NCI-H2227 (cell line): ENCODE measurements at regions not wholly inside any gene's neighbourhood (a gene's known extent, or its start where the extent isn't known, plus 50 kb on each side); places are given as distances from the start of the nearest gene placed in this dataset.
"Not testable (repeated sequence)": the region's sequence is repeated elsewhere in the genome, so short reads cannot be mapped to it uniquely, and the experiment has no call there.

Experiments used
- DNase-seq: peaks from one replicate; lab custom pipeline; 2025; ENCODE audit not compliant: unreplicated experiment; lab: John Stamatoyannopoulos, UW

- DNase-seq = no peak
Measured at GRCh38 chr11:34795641-34796040, 120.5 kb downstream of the APIP start.

GRCh38 chr11:34794696-34795095, 121.5 kb downstream of the APIP start:
- DNase-seq = no peak

- DNase-seq = no peak
Measured at GRCh38 chr11:34793666-34794065, 122.5 kb downstream of the APIP start.

- DNase-seq = no peak
Measured at GRCh38 chr11:34792814-34793258, 123.3 kb downstream of the APIP start.

- no peak for DNase-seq
Measured at GRCh38 chr11:34791780-34792542, 124.2 kb downstream of the APIP start.

- DNase-seq = no peak
Measured at GRCh38 chr11:34790620-34791019, 125.6 kb downstream of the APIP start.

DNA sequence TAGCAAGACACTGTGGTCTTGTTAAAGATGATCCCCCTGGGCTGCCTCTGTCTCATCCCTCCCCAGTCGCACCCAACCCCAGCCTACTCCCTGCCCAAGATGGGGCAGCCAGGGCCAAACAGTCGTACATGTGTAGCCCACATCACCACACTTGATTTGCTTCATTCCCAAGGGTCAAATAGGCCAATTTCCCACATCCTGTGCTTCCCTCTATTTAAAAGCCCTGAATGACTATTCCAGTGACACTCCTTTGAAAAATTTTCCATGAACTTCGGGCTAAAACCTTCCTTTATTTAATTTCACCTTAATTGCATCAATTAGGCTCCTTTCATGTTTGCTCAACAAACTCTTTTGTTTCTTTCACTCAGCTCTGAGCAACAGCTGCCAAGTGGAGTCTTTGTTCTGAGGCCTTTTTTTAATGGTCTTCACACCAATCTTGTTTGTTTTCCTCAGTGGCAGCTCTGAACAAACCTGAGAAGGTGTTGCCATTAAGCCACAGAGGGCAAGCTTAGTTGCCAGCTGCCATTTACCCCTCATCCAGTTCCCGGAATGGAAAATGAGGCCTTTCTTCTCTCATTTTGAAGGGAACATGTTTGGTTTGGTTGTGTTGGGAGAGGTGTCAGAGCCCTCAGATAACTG, 126.9 kb downstream of the APIP start:
- no peak for DNase-seq

GRCh38 chr11:34788642-34789041, 127.5 kb downstream of the APIP start:
- DNase-seq = no peak

GRCh38 chr11:34787895-34788294, 128.3 kb downstream of the APIP start:
- no peak for DNase-seq

DNA sequence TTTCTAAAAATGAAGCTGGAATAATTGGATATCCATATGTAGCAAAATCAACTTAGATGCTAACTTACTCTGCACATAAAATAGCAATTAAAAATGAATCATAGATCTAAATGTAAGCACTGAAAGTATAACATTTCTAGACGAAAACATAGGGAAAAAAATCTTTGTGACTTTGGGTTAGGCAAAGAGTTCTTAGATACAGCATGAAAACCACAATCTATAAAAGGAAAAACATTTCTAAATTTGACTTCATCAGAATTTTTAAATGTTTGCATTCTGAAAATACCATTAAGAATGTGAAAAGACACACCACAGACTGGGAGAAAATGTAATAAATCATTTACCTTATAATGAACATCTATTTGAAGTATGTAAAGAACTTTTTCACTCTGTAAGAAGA, 128.8 kb downstream of the APIP start:
- DNase-seq = no peak

DNA sequence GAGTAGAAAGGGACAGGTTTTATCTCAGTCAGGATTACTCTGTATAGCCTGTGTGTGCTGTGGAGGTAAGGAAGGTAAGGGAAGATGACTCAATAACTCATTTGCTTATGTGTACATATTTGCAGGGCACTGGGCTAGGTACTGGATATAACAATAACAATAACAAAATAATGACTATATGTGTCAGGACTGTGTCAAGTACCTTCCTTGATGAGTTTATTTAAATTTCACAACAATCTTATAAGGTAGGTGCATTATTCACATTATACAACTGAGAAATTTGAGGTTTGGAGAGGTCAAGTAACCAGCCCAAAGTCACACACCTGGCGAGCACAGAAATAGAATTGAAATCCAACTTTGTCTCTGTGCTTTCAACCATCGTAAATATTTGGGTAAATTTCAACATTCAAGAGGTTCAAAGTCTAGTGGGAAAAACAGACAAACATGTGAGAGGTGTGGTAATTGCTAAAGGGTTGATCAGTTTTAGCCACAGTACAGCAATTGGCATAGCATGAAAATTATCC, 131.8 kb downstream of the APIP start:
- DNase-seq = no peak

- DNase-seq = no peak
Measured at GRCh38 chr11:34783816-34784317, 132.3 kb downstream of the APIP start.

- not testable (repeated sequence) for DNase-seq
Measured at GRCh38 chr11:34781826-34782225, 134.4 kb downstream of the APIP start.

DNA sequence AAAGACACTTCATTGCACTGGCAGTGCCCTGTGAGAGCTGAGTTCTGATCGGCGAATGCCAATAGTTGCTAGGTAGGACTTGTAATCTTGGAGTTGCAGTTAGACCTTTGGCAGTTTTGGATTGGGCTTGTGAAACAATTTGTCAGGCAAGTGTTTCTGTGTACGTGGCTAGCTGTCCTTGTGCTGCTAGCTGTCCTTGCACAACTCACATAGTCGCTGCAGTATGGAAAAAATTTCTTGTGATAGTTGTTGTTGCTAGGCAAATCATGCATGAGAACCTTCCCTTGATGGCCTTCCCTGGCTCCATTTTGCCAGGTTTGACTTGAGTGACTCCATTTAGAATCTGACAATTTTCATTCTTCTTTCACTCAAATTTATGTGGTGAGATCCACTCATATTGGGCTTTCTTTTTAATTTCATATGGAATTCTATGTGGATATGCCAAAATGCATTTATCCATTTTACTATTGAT, 140.7 kb downstream of the APIP start:
- DNase-seq = no peak

- DNase-seq = no peak
Measured at GRCh38 chr11:34774604-34775003, 141.6 kb downstream of the APIP start.

- DNase-seq = no peak
Measured at GRCh38 chr11:34773826-34774225, 142.4 kb downstream of the APIP start.

DNA sequence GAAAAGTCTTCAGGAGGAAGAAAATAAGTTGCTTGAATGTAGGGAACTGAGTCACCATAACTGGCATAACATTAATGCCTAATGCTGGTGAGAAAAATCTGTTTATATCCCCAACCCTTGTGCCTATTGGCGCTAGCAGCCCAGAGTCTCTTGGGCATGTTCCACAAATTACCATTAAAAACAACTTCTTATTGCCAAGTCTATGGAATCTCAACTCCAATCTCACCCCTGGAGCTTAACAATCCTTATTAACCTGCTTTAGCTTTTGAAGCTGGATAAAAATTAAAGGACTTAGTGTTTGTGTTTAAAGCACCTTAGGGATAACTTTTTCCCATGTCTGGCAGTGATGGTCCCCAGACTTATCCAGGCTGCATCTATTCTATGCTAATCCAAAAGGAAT, 143.0 kb downstream of the APIP start:
- DNase-seq = no peak

DNA sequence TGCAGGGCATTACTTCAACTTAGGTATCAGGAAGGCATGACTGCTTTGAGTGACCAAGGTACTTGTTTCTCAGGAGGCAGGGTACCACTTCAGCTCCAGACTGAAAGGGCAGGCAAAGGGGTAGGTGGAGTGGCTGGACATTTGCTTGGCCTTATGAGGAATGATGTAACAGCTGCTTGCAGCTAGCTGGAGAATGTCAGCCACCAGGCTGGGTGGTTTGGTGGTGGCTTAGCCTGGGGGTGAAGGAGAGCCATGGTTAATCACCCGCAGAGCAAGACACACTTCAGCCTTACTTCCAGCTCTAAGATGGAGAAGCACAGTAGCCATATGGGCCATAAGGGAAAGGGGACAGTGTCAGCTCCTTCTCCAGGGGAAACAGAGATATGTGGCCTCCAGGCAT, 146.1 kb downstream of the APIP start:
- DNase-seq = no peak

- no peak for DNase-seq
Measured at GRCh38 chr11:34769224-34769623, 147.0 kb downstream of the APIP start.

GRCh38 chr11:34762625-34763024, 141.7 kb downstream of the EHF start:
- DNase-seq = not testable (repeated sequence)

- DNase-seq = no peak
Measured at GRCh38 chr11:34758262-34758661, 137.4 kb downstream of the EHF start.

DNA sequence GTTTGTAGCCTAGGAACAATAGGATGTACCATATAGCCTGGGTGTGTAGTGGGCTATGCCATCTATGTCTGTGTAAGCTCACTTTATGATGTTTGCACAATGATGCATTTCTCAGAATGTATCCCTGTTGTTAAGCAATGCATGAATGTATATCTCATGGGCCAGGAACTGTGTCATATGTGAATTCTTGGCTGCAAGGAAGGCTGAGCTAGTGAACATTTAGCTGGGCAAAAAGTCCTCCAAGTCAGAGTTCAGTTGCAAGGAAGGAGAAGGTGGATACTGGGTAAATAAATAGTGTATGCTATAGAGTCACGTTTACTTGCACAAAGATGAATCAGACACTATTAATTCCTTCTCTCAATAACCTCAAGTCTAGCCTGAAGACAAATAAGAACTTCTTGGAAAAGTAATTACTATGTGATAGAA, 136.1 kb downstream of the EHF start:
- DNase-seq = no peak
